GM12878 (cell line): ENCODE measurements at regions not wholly inside any gene's neighbourhood (a gene's known extent, or its start where the extent isn't known, plus 50 kb on each side); places are given as distances from the start of the nearest gene placed in this dataset.

Experiments used
- ATAC-seq: fragments of 200-7000 bp; cut with Tn5 transposase; 3 replicates; pipeline ENCODE4 v1.9.1; 2020; ENCODE audit warnings: mild to moderate bottlenecking, moderate library complexity
- BruUV-seq: library from RNA; stranded (reverse); fragments of 400-500 nt; replicated peaks from 2 replicates; lab custom pipeline; 2021; lab: Mats Ljungman, UMichigan
- CTCF ChIA-PET: fragments of 300-600 bp; sonication (Branson Sonifier 250); formaldehyde crosslinking; extraction: SDS; loops from one replicate; lab custom pipeline; 2021; ENCODE audit warnings: inconsistent platforms; lab: Yijun Ruan, JAX
- POLR2A ChIA-PET: fragments of 350-600 bp; formaldehyde crosslinking; extraction: SDS; loops from one replicate; lab custom pipeline; 2021; ENCODE audit warnings: inconsistent platforms; lab: Charles Lee
- RAD21 ChIA-PET: fragments of 300-600 bp; sonication (Branson Sonifier 250); formaldehyde crosslinking; loops from one replicate; lab custom pipeline; 2023; ENCODE audit warnings: antibody characterized with exemption; ENCODE audit not compliant: unreplicated experiment; lab: Charles Lee
- SMC1A ChIA-PET: fragments of 300-600 bp; sonication (Branson Sonifier 250); formaldehyde crosslinking; loops from one replicate; lab custom pipeline; 2023; ENCODE audit not compliant: unreplicated experiment, uncharacterized antibody; lab: Charles Lee
- DNase-seq: peaks from one replicate; pipeline ENCODE4 v3.0.0-alpha.2; 2011; ENCODE audit warnings: low read depth, low spot score
- FAIRE-seq: peaks from 3 replicates; lab custom pipeline; 2011; peaks lifted over from hg19 to GRCh38; lab: Jason Lieb, UNC
- H2AFZ ChIP-seq: 2 replicates; pipeline ENCODE4 v1.6.0; 2011; ENCODE audit warnings: low read depth, low read length, control low read depth; ENCODE audit not compliant: control insufficient read depth
- H3K27ac ChIP-seq: 2 replicates; pipeline ENCODE4 v1.5.1; 2011; ENCODE audit warnings: control low read depth; ENCODE audit not compliant: control insufficient read depth, insufficient read depth
- H3K27me3 ChIP-seq, 2 experiments: replicated peaks in 1 of 2; 2 replicates each; pipeline versions ENCODE4 v1.6.0 to v1.6.1; 2011; ENCODE audit warnings: low read length in 1 of 2; ENCODE audit not compliant: control insufficient read depth in 2 of 2, insufficient read depth in 2 of 2
- H3K36me3 ChIP-seq, 2 experiments: 2 replicates each; pipeline ENCODE4 v1.5.1; 2011; ENCODE audit warnings: low read length in 1 of 2; ENCODE audit not compliant: control insufficient read depth in 2 of 2, insufficient read depth in 2 of 2
- H3K4me1 ChIP-seq: 2 replicates; pipeline ENCODE4 v1.6.1; 2011; ENCODE audit warnings: mild to moderate bottlenecking, low read length, moderate library complexity, mixed read lengths; ENCODE audit not compliant: control insufficient read depth, insufficient read depth
- H3K4me2 ChIP-seq: 2 replicates; pipeline ENCODE4 v1.6.0; 2011; ENCODE audit warnings: control low read depth; ENCODE audit not compliant: control insufficient read depth, insufficient read depth
- H3K4me3 ChIP-seq: fragments of 200-600 bp; sonication (generic); 2 replicates; pipeline ENCODE4 v1.5.1; 2016
- H3K79me2 ChIP-seq: 2 replicates; pipeline ENCODE4 v1.6.0; 2011; ENCODE audit warnings: low read length; ENCODE audit not compliant: control insufficient read depth, insufficient read depth
- H3K9ac ChIP-seq: 2 replicates; pipeline ENCODE4 v1.8.0; 2011; ENCODE audit warnings: low read length, control low read depth, mixed read lengths; ENCODE audit not compliant: control insufficient read depth, insufficient read depth
- H3K9me3 ChIP-seq: replicated peaks from 3 replicates; pipeline ENCODE4 v1.5.1; 2011; ENCODE audit warnings: mild to moderate bottlenecking, low read length; ENCODE audit not compliant: control insufficient read depth, insufficient read depth
- H4K20me1 ChIP-seq: 2 replicates; pipeline ENCODE4 v1.6.0; 2011; ENCODE audit not compliant: control insufficient read depth, insufficient read depth
- CBX3 ChIP-seq: fragments of 200-600 bp; sonication (generic); IDR thresholded peaks from 2 replicates; pipeline ENCODE4 v1.6.1; 2016; ENCODE audit warnings: low read depth, borderline replicate concordance
- EP300 ChIP-seq, 2 experiments: fragments of 150-350 bp in 1 of 2; IDR thresholded peaks; 2 replicates each; pipeline ENCODE4 v1.6.1; 2011 to 2012; ENCODE audit warnings: low read depth in 2 of 2, low read length in 2 of 2, borderline replicate concordance in 1 of 2, improper control_type of control experiment in 1 of 2, inconsistent platforms in 1 of 2; ENCODE audit not compliant: control insufficient read depth in 1 of 2
- IKZF1 ChIP-seq: fragments of 450-650 bp; conservative IDR thresholded peaks from 2 replicates; pipeline ENCODE4 v1.6.1; 2017; ENCODE audit warnings: antibody characterized with exemption, mild to moderate bottlenecking
- IRF5 ChIP-seq: fragments of 450-650 bp; IDR thresholded peaks from 2 replicates; pipeline ENCODE4 v1.6.1; 2017; ENCODE audit warnings: borderline replicate concordance
- KAT2A ChIP-seq: conservative IDR thresholded peaks from 2 replicates; pipeline ENCODE4 v1.6.1; 2011; ENCODE audit warnings: low read depth, low read length; ENCODE audit not compliant: control insufficient read depth
- KLF5 ChIP-seq: fragments of 450-650 bp; IDR thresholded peaks from 2 replicates; pipeline ENCODE4 v1.6.1; 2014; ENCODE audit warnings: mild to moderate bottlenecking; ENCODE audit not compliant: partially characterized antibody
- LARP7 ChIP-seq: fragments of 450-650 bp; IDR thresholded peaks from 2 replicates; pipeline ENCODE4 v1.6.1; 2017; ENCODE audit warnings: mild to moderate bottlenecking
- MTA2 ChIP-seq: fragments of 450-650 bp; IDR thresholded peaks from 2 replicates; pipeline ENCODE4 v1.6.1; 2016; ENCODE audit warnings: low read depth, mild to moderate bottlenecking, moderate library complexity
- NFIC ChIP-seq: IDR thresholded peaks from 2 replicates; pipeline ENCODE4 v1.6.1; 2012; ENCODE audit warnings: low read depth, mild to moderate bottlenecking, inconsistent platforms, low read length, moderate library complexity
- PBX3 ChIP-seq: IDR thresholded peaks from 2 replicates; pipeline ENCODE4 v1.6.1; 2011; ENCODE audit warnings: mild to moderate bottlenecking, low read depth, low read length, moderate library complexity; ENCODE audit not compliant: insufficient replicate concordance
- PML ChIP-seq: IDR thresholded peaks from 2 replicates; pipeline ENCODE4 v1.6.1; 2012; ENCODE audit warnings: low read length, inconsistent platforms
- RAD51 ChIP-seq: fragments of 450-650 bp; IDR thresholded peaks from 2 replicates; pipeline ENCODE4 v1.6.1; 2016; ENCODE audit warnings: moderate library complexity, mild to moderate bottlenecking, inconsistent platforms
- SMAD1 ChIP-seq: fragments of 450-650 bp; IDR thresholded peaks from 2 replicates; pipeline ENCODE4 v1.6.1; 2018; ENCODE audit warnings: mild to moderate bottlenecking, low read depth; ENCODE audit not compliant: partially characterized antibody
- SMARCA5 ChIP-seq: fragments of 450-650 bp; IDR thresholded peaks from 2 replicates; pipeline ENCODE4 v1.6.1; 2017; ENCODE audit warnings: mild to moderate bottlenecking
- TCF7 ChIP-seq: IDR thresholded peaks from 2 replicates; pipeline ENCODE4 v1.6.1; 2014; ENCODE audit warnings: antibody characterized with exemption, borderline replicate concordance
- USF2 ChIP-seq: IDR thresholded peaks from 2 replicates; pipeline ENCODE4 v1.6.1; 2011; ENCODE audit warnings: low read depth, low read length, improper control_type of control experiment, borderline replicate concordance
- ZBTB11 ChIP-seq: fragments of 450-650 bp; formaldehyde crosslinking; IDR thresholded peaks from 2 replicates; pipeline ENCODE4 v1.5.0; 2022; ENCODE audit warnings: mild to moderate bottlenecking, missing genetic modification characterization
- ZNF24 ChIP-seq: fragments of 450-650 bp; IDR thresholded peaks from 2 replicates; pipeline ENCODE4 v1.6.1; 2017; ENCODE audit warnings: antibody characterized with exemption, mild to moderate bottlenecking
- WGBS: methylation state at CpG from one replicate; pipeline ENCODE4 v1.1.6; 2016; ENCODE audit warnings: low lambda C conversion rate; ENCODE audit not compliant: insufficient replicate concordance, insufficient coverage; ENCODE audit errors: missing lambda C conversion rate; 5-methylcytosine and 5-hydroxymethylcytosine counted together
- in situ Hi-C: fragments of 300-500 bp; cut with MboI; formaldehyde crosslinking; loops from 9 replicates; pipeline ENCODE4 v1.14.3; 2018; ENCODE audit warnings: mixed read lengths
- intact Hi-C: fragments of 100-400 bp; cut with micrococcal nuclease; formaldehyde crosslinking; loops from one replicate; pipeline ENCODE4 v1.14.2; 2022; ENCODE audit not compliant: unreplicated experiment

GRCh38 chr19:31485472-31485871 is 136.2 kb upstream of the TSHZ3 start:
- BruUV-seq, result no TSS peak
- no peaks in the 10 kb centered on the region for H4K20me1 ChIP-seq
- no peaks in the 10 kb centered on the region for H3K27me3 ChIP-seq
- no peak for ATAC-seq
- H3K4me2 ChIP-seq, result no peak overlapping the region
- no peak overlapping the region for H2AFZ ChIP-seq
- CTCF ChIA-PET, result no interaction called here
- H3K4me1 ChIP-seq, result no peaks in the 10 kb centered on the region
- WGBS, result 4% methylated on average over 2 of the region's 2 CpGs
- intact Hi-C loops, result no loop called here
- RAD21 ChIA-PET, result no interaction called here
- no peaks in the 10 kb centered on the region for H3K36me3 ChIP-seq
- no peak for DNase-seq
- H3K4me3 ChIP-seq, result no peak overlapping the region
- POLR2A ChIA-PET, result no interaction called here
- no peak overlapping the region for H3K9ac ChIP-seq
- no peaks in the 10 kb centered on the region; the same call in 1 of the 3 replicates for H3K9me3 ChIP-seq
- TF ChIP-seq ZNF24 (no peak), PML (no peak), KAT2A (no peak), EP300 (IDR thresholded peaks at IDR 0.05; ENCODE audit: borderline replicate concordance in 1 of 2, control insufficient read depth in 1 of 2, low read depth in 2 of 2, low read length in 2 of 2) (no peak), IRF5 (no peak), PBX3 (no peak), IKZF1 (no peak), SMARCA5 (no peak), KLF5 (no peak), SMAD1 (no peak), CBX3 (no peak), NFIC (no peak), TCF7 (no peak), RAD51 (no peak), LARP7 (no peak), ZBTB11 (CRISPR knock-in tag) (no peak), MTA2 (no peak), USF2 (no peak)
- no peaks in the 10 kb centered on the region for H3K79me2 ChIP-seq
- FAIRE-seq, result no peak
- in situ Hi-C loops, result no loop called here
- SMC1A ChIA-PET, result no interaction called here
- H3K27ac ChIP-seq, result no peak overlapping the region
